IMR-90 (cell line): ENCODE measurements at regions not wholly inside any gene's neighbourhood (a gene's known extent, or its start where the extent isn't known, plus 50 kb on each side); places are given as distances from the start of the nearest gene placed in this dataset.

Experiments used
- BHLHE40 ChIP-seq: fragments of 150-350 bp; IDR thresholded peaks from 2 replicates; pipeline ENCODE4 v1.6.1; 2016; ENCODE audit warnings: mild to moderate bottlenecking, low read depth, low read length
- CEBPB ChIP-seq: IDR thresholded peaks from 2 replicates; pipeline ENCODE4 v1.6.1; 2012; ENCODE audit warnings: low read depth, low read length, improper control_type of control experiment
- CHD1 ChIP-seq: IDR thresholded peaks from 2 replicates; pipeline ENCODE4 v1.6.1; 2012; ENCODE audit warnings: low read depth, low read length, improper control_type of control experiment
- FOS ChIP-seq: fragments of 150-350 bp; IDR thresholded peaks from 2 replicates; pipeline ENCODE4 v1.6.1; 2016; ENCODE audit warnings: low read depth, low read length
- MXI1 ChIP-seq: IDR thresholded peaks from 2 replicates; pipeline ENCODE4 v1.6.1; 2012; ENCODE audit warnings: low read depth, mild to moderate bottlenecking, low read length, moderate library complexity, borderline replicate concordance
- POLR2A ChIP-seq: IDR thresholded peaks from 2 replicates; pipeline ENCODE4 v1.6.1; 2012; ENCODE audit warnings: mild to moderate bottlenecking, low read depth, low read length
- RAD21 ChIP-seq: IDR thresholded peaks from 2 replicates; pipeline ENCODE4 v1.6.1; 2012; ENCODE audit warnings: low read length, improper control_type of control experiment
- RFX5 ChIP-seq: IDR thresholded peaks from 2 replicates; pipeline ENCODE4 v1.8.0; 2012; ENCODE audit warnings: low read depth, mild to moderate bottlenecking, low read length, moderate library complexity
- SMC3 ChIP-seq: fragments of 150-350 bp; IDR thresholded peaks from 2 replicates; pipeline ENCODE4 v1.6.1; 2016; ENCODE audit warnings: low read depth, mild to moderate bottlenecking, antibody characterized with exemption, low read length, moderate library complexity
- TF ChIP-seq, protein P1 (sequence below): conservative IDR thresholded peaks from 2 replicates; pipeline ENCODE4 v1.5.1; 2012; ENCODE audit warnings: mild to moderate bottlenecking, low read depth, low read length, improper control_type of control experiment
- TF ChIP-seq, protein P2 (sequence below): fragments of 150-350 bp; IDR thresholded peaks from 2 replicates; pipeline ENCODE4 v1.6.1; 2017; ENCODE audit warnings: mild to moderate bottlenecking, antibody characterized with exemption, low read length, low read depth
- TF ChIP-seq, protein P3 (sequence below): fragments of 150-350 bp; IDR thresholded peaks from 2 replicates; pipeline ENCODE4 v1.6.1; 2016; ENCODE audit warnings: low read depth, mild to moderate bottlenecking, low read length, moderate library complexity, borderline replicate concordance

DNA sequence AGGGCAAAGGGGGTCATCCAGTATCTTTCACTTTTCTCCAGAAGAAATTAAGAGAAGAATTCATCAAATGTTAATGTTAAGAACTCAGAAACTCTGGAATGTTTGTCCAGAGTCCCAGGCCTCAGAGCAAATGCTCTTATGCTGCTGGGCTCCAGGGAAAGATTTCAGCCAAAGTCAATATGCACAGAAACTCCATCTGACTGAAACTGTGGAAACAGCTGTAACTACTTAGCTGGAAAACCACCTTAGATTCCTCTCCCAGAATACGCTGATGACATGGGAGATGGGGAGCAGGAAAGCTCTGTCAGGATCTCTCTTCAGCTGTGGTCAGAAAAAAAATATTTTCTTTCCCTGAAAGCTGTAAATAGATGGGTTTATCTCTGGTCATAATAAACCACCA is 559.6 kb downstream of the RFPL4B start:
- TF ChIP-seq, protein P1, sequence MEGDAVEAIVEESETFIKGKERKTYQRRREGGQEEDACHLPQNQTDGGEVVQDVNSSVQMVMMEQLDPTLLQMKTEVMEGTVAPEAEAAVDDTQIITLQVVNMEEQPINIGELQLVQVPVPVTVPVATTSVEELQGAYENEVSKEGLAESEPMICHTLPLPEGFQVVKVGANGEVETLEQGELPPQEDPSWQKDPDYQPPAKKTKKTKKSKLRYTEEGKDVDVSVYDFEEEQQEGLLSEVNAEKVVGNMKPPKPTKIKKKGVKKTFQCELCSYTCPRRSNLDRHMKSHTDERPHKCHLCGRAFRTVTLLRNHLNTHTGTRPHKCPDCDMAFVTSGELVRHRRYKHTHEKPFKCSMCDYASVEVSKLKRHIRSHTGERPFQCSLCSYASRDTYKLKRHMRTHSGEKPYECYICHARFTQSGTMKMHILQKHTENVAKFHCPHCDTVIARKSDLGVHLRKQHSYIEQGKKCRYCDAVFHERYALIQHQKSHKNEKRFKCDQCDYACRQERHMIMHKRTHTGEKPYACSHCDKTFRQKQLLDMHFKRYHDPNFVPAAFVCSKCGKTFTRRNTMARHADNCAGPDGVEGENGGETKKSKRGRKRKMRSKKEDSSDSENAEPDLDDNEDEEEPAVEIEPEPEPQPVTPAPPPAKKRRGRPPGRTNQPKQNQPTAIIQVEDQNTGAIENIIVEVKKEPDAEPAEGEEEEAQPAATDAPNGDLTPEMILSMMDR = no peak
- TF ChIP-seq, protein P2, sequence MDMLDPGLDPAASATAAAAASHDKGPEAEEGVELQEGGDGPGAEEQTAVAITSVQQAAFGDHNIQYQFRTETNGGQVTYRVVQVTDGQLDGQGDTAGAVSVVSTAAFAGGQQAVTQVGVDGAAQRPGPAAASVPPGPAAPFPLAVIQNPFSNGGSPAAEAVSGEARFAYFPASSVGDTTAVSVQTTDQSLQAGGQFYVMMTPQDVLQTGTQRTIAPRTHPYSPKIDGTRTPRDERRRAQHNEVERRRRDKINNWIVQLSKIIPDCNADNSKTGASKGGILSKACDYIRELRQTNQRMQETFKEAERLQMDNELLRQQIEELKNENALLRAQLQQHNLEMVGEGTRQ = no peak
- no peak for TF ChIP-seq MXI1
- no peak for TF ChIP-seq POLR2A
- no peak for TF ChIP-seq CEBPB
- no peak for TF ChIP-seq RAD21
- no peak for TF ChIP-seq RFX5
- TF ChIP-seq, protein P3, sequence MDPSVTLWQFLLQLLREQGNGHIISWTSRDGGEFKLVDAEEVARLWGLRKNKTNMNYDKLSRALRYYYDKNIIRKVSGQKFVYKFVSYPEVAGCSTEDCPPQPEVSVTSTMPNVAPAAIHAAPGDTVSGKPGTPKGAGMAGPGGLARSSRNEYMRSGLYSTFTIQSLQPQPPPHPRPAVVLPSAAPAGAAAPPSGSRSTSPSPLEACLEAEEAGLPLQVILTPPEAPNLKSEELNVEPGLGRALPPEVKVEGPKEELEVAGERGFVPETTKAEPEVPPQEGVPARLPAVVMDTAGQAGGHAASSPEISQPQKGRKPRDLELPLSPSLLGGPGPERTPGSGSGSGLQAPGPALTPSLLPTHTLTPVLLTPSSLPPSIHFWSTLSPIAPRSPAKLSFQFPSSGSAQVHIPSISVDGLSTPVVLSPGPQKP = no peak
- no peak for TF ChIP-seq FOS
- TF ChIP-seq CHD1 = no peak
- TF ChIP-seq BHLHE40 = no peak
- no peak for TF ChIP-seq SMC3
